ENCODE measurements at regions not wholly inside any gene's neighbourhood (a gene's known extent, or its start where the extent isn't known, plus 50 kb on each side); places are given as distances from the start of the nearest gene placed in this dataset.
"Not testable (repeated sequence)": the region's sequence is repeated elsewhere in the genome, so short reads cannot be mapped to it uniquely, and the experiment has no call there.

DNA sequence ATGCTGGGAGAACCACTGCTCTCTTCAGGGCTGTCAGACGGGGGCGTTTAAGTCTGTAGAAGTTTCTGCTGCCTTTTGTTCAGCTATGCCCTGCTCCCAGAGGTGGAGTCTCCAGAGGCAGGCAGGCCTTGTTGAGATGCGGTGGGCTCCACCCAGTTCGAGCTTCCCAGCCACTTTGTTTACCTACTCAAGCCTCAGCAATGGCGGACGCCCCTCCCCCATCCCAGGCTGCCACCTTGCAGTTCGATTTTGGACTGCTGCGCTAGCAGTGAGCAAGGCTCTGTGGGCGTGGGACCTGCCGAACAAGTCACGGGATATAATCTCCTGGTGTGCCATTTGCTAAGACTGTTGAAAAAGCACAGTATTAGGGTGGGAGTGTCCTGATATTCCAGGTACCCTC lies 1057.9 kb upstream of the LRRTM1 start:
- TF ChIP-seq, protein P1, sequence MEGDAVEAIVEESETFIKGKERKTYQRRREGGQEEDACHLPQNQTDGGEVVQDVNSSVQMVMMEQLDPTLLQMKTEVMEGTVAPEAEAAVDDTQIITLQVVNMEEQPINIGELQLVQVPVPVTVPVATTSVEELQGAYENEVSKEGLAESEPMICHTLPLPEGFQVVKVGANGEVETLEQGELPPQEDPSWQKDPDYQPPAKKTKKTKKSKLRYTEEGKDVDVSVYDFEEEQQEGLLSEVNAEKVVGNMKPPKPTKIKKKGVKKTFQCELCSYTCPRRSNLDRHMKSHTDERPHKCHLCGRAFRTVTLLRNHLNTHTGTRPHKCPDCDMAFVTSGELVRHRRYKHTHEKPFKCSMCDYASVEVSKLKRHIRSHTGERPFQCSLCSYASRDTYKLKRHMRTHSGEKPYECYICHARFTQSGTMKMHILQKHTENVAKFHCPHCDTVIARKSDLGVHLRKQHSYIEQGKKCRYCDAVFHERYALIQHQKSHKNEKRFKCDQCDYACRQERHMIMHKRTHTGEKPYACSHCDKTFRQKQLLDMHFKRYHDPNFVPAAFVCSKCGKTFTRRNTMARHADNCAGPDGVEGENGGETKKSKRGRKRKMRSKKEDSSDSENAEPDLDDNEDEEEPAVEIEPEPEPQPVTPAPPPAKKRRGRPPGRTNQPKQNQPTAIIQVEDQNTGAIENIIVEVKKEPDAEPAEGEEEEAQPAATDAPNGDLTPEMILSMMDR (IDR thresholded peaks at IDR 0.05), result not testable (repeated sequence)
- TF ChIP-seq ZFX (IDR thresholded peaks at IDR 0.05; ENCODE audit: borderline replicate concordance), result not testable (repeated sequence)

Data from 22Rv1 (cell line).